NCI-H446 (cell line): ENCODE measurements at regions not wholly inside any gene's neighbourhood (a gene's known extent, or its start where the extent isn't known, plus 50 kb on each side); places are given as distances from the start of the nearest gene placed in this dataset.

Experiments
- DNase-seq, 2 experiments: peaks; one replicate each; lab custom pipeline; 2025; lab: John Stamatoyannopoulos, UW

GRCh38 chr14:61130512-61131260, 149.6 kb downstream of the SLC38A6 start:
- DNase-seq = no peak

- DNase-seq = no peak
Measured at GRCh38 chr14:61129168-61129745, 148.2 kb downstream of the SLC38A6 start.

- DNase-seq = no peak
Measured at GRCh38 chr14:61128382-61129167, 147.5 kb downstream of the SLC38A6 start.

DNA sequence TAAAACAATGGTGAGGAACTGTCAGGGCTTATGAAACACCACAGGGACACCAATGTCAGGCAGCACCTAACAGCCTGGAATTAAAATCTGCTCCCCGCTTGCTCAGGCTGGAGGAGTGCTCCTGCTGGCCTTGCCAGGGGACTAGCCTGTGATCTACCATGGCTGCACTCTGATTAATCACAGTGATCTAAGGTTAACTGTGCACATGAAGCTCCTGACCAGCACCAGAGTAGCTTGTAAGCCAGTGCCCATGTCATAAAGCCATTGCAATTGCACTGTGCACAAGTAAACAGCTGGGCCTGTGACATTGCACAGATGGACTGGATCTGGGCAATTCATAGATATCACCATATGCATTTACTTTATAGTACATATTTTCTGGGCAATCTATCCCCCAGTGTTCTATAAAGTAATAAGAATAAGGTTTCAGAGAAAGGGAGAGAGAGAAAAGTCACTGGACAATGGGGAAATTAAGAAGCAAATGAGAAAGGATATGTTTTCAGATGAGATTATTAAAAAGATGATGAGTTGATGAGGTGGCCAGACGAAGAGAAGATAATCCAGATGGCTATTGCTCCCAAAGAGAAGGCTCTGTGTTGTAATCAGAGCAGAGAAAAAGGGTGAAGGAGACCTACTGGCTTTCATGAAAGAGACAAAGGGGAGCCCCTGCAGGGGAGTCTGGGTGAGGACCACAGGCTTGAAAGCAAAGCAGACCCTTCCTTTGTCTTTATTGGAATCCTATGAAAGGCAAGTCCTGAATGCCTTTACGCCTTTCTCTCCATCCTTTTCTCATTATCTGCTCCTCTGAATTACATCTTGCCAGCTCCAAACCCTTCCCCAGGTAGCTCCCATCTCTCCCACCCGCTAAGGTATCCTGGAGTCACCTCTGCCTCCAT, 145.8 kb downstream of the SLC38A6 start:
- no peak for DNase-seq

DNA sequence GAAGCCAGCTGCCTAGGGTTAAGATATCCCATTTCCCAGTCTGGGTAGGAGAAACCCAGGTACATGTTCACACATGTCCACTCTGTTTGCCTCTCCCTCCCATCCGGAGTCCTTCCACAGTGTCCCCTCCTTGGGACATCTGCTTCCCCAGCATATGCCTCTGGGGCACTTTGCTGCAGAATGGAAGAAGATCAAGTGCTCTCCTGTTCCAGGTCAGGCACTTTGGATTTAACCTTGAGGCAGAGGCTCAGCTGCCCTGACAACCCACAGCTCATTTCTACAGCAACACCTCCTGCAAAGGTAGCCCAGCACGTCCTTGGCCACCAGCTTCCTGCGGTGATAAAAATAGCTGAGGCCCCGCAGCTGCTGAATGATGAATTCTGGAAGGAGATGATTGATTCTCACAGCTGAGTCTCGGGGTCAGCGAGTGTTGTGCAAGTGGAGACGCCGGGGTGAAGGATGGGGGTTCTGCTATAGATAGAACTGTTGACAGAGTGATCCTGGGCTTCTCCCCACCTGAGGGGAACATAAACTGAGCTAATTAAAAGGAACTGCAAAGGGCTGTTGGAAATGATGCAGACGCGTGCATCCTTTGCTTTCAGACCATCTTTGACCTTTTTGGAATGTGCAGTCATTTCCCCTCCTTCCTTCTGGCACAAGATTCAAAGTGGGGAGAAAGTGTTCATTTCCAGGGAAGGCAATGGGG, 145.0 kb downstream of the SLC38A6 start:
- no peak for DNase-seq

DNA sequence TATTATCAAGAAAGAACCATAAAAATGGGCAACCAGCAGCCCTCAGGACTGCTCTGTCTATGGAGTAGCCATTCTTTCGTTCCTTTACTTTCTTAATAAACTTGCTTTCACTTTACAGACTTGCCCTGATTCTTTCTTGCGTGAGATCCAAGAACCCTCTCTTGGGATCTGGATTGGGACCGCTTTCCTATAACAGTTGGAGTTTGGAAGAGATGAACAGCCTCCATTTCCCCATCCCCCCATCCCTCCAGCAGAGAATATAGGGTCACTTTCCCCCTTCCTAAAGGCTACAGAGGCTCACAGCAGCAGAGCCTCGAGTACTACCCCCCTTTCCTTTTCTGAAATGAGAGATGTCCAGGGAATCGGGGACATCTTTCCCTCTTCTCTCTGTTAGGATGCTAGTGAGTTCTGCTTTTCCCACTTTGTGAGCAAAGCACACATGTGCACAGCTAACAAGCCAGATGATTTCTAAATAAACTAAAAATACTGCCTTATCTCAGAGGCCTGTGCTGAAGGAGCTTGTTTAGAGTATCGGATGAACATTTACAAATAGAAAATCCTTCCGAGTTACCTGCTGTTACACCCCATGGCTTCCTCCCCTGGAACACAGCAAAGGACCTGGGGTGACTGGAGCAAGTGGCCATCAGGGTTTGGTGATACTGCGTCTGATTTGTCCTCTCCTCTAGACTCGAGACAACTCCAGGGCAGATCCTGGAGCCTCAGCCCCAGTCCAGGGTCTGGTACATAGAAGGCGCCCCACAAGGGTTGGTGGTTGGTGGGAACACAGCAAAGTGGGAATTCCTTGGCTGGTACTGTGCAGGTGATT, 144.2 kb downstream of the SLC38A6 start:
- no peak for DNase-seq

DNA sequence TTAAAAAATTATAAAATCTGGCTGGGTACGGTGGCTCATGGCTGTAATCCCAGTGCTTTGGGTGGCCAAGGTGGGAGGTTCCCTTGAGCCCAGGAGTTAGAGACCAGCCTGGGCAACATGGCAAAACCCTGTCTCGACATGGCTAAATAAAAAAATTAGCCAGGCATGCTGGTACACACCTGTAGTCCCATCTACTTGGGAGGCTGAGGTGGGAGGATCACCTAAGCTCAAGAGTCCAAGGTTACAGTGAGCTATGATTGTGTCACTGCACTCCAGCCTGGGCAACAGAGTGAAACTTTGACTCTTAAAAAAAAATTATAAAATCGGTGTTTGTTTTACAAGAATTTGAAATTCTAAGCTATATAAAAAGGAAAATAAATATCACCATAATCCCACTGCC, 141.8 kb downstream of the SLC38A6 start:
- DNase-seq = no peak

GRCh38 chr14:61121355-61121787, 140.3 kb downstream of the SLC38A6 start:
- DNase-seq = no peak

DNA sequence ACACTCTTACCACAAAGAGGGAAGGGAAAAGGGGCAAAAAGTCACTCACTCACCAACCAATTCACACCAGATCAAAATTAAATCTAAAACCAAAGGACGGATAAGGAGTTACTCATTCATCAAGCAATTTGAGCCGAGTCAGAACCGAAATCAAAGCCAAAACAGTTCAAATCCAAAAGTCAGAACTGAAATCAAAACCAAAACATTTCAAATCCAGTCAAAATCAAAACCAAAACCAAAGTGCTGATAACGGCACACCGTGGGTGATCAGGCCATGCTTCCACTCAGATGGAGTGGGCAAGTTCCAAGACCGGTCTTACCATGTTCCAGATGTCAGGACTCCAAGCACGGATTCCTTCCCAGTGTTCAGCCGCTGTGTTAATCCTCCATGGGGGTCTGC, 139.5 kb downstream of the SLC38A6 start:
- DNase-seq = no peak

GRCh38 chr14:61119006-61119405, 138.0 kb downstream of the SLC38A6 start:
- no peak for DNase-seq

- no peak for DNase-seq
Measured at GRCh38 chr14:61116369-61116768, 135.3 kb downstream of the SLC38A6 start.

- DNase-seq = no peak
Measured at GRCh38 chr14:61113561-61114225, 132.6 kb downstream of the SLC38A6 start.

GRCh38 chr14:61112506-61112905, 131.5 kb downstream of the SLC38A6 start:
- no peak for DNase-seq

- DNase-seq = no peak
Measured at GRCh38 chr14:61111731-61112130, 130.7 kb downstream of the SLC38A6 start.

- peak in 1 of 2 experiments; percentile 41 for DNase-seq
Measured at GRCh38 chr14:61111209-61111665, 130.2 kb downstream of the SLC38A6 start.

DNA sequence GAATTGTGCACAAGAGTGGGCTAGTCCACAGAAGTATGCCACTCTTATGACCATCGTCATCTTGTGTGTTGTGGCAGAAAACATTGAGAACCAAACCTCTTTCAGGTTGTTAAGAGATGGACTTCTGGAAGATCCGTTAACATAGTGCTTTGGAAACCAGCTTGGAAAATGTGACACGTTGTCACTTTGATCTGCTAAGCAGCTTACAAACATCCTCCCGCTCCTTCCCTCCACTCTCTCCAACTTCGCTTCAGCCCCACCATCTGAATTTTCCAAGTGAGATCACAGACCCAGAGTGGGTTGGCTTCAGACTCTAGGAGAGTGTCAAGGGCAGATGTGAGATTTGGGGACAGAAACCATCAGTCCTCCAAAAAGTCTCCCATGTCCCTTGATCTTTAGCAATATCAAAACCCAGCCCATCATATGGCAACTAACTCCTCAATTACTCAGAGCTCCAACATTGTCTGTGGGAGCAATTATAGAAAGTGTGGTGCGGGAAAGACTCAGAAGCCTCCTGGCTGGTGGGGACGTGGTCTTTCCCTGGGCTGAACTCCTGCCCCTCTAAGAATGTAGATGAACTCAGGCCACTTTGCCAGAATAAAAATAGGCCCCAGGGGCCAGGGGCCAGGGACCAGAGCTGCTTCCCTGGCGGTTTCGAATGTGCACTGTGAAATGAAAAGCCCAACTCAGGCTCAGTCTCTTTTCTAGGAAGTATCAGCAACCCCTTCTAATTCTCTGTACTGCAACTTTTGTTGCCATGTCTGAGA, 129.5 kb downstream of the SLC38A6 start:
- no peak for DNase-seq

DNA sequence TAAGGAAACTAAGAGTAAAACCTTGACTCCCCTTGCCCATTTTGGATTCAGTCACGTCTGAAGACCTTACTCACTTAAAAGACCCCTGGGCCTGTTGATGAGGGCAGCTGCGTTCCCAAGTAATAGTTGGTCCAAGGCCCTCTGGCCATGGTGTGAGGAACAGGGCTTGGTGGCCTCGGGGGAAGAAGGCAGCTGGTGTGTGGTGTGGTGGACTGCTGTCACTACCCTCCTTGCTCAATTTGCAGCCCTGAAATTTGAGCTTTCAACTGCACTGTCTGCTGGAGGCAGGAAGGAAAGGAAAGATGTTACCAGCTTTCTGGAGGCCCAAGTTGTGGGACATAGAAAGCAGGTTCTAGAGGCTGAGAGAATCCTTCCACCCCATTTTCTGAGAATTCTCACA, 128.2 kb downstream of the SLC38A6 start:
- no peak for DNase-seq

DNA sequence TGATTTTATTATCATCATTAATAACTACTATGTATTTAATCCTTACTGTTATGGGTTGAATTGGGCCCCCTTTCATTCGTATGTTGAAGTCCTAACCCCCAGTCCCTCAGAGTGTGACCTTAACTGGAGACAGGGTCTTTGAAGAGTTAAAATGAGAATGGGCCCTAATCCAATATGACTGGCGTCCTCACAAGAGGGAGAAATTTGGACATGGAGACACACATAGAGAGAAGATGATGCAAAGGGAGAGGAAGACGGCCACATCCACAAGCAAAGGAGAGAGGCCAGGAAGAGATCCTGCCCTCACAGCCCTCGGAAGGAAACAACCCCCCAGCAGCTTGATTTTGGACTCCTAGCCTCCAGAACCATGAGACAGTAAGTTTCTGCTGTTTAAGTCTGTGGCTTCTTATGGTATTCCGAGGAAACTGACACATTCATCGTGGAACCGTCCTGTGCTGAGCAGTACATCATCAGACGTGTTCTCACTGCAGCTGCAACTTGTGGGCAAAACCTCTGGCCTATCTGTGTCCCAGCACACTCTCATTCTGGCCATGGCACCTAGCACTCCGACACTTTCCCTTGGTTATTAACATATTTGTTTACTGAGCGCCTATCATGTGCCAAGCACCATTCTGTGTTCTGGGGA, 127.6 kb downstream of the SLC38A6 start:
- no peak for DNase-seq
